KG1 (cell line): ENCODE measurements at regions not wholly inside any gene's neighbourhood (a gene's known extent, or its start where the extent isn't known, plus 50 kb on each side); places are given as distances from the start of the nearest gene placed in this dataset.

Experiments
- DNase-seq: peaks from one replicate; lab custom pipeline; 2025; lab: John Stamatoyannopoulos, UW

- DNase-seq, result no peak
Measured at GRCh38 chr1:191895049-191895448, 263.2 kb upstream of the RGS18 start.

GRCh38 chr1:191895462-191896058, 262.7 kb upstream of the RGS18 start:
- DNase-seq, result no peak

- no peak for DNase-seq
Measured at GRCh38 chr1:191897134-191897533, 261.1 kb upstream of the RGS18 start.

GRCh38 chr1:191901651-191902050, 256.6 kb upstream of the RGS18 start:
- DNase-seq, result no peak

- no peak for DNase-seq
Measured at GRCh38 chr1:191904991-191905390, 253.3 kb upstream of the RGS18 start.

- no peak for DNase-seq
Measured at GRCh38 chr1:191905781-191906180, 252.5 kb upstream of the RGS18 start.

GRCh38 chr1:191907121-191907520, 251.1 kb upstream of the RGS18 start:
- no peak for DNase-seq

GRCh38 chr1:191910245-191910644, 248.0 kb upstream of the RGS18 start:
- no peak for DNase-seq

GRCh38 chr1:191912517-191912916, 245.7 kb upstream of the RGS18 start:
- no peak for DNase-seq

GRCh38 chr1:191913260-191913977, 244.8 kb upstream of the RGS18 start:
- no peak for DNase-seq

- DNase-seq, result no peak
Measured at GRCh38 chr1:191929383-191929782, 228.9 kb upstream of the RGS18 start.

- no peak for DNase-seq
Measured at GRCh38 chr1:191943684-191944083, 214.6 kb upstream of the RGS18 start.

- no peak for DNase-seq
Measured at GRCh38 chr1:191953526-191953925, 204.7 kb upstream of the RGS18 start.

GRCh38 chr1:191959856-191960255, 198.4 kb upstream of the RGS18 start:
- DNase-seq, result no peak

- no peak for DNase-seq
Measured at GRCh38 chr1:191963286-191963685, 195.0 kb upstream of the RGS18 start.

- DNase-seq, result no peak
Measured at GRCh38 chr1:191963781-191964455, 194.3 kb upstream of the RGS18 start.

GRCh38 chr1:191969290-191969689, 189.0 kb upstream of the RGS18 start:
- DNase-seq, result no peak

GRCh38 chr1:191970116-191970515, 188.1 kb upstream of the RGS18 start:
- no peak for DNase-seq

- no peak for DNase-seq
Measured at GRCh38 chr1:191971447-191971846, 186.8 kb upstream of the RGS18 start.

- no peak for DNase-seq
Measured at GRCh38 chr1:191974004-191974403, 184.3 kb upstream of the RGS18 start.

GRCh38 chr1:191977874-191978506, 180.3 kb upstream of the RGS18 start:
- no peak for DNase-seq

GRCh38 chr1:191984856-191985255, 173.4 kb upstream of the RGS18 start:
- DNase-seq, result no peak

GRCh38 chr1:191992118-191992517, 166.1 kb upstream of the RGS18 start:
- no peak for DNase-seq
